Mesendoderm (in vitro differentiated cells): ENCODE measurements at regions not wholly inside any gene's neighbourhood (a gene's known extent, or its start where the extent isn't known, plus 50 kb on each side); places are given as distances from the start of the nearest gene placed in this dataset.

Experiments used
- DNase-seq: peaks from one replicate; pipeline ENCODE4 v3.0.0; 2013
- H2AK5ac ChIP-seq: 2 replicates; pipeline ENCODE4 v1.6.1; 2013; ENCODE audit warnings: low read length, inconsistent platforms
- H2BK120ac ChIP-seq: 2 replicates; pipeline ENCODE4 v1.6.1; 2013; ENCODE audit warnings: low read depth, mild to moderate bottlenecking, low read length, moderate library complexity, mixed read lengths
- H2BK15ac ChIP-seq: replicated peaks from 2 replicates; pipeline ENCODE4 v1.6.1; 2013; ENCODE audit warnings: low read depth, mild to moderate bottlenecking, moderate library complexity
- H2BK5ac ChIP-seq: 2 replicates; pipeline ENCODE4 v1.6.1; 2013; ENCODE audit warnings: low read length, inconsistent platforms
- H3K18ac ChIP-seq: 2 replicates; pipeline ENCODE4 v1.6.1; 2013; ENCODE audit warnings: mild to moderate bottlenecking, low read length, mixed read lengths
- H3K23ac ChIP-seq: one replicate; pipeline ENCODE4 v1.6.1; 2013; ENCODE audit warnings: low read length
- H3K27ac ChIP-seq: 2 replicates; pipeline ENCODE4 v1.5.1; 2013; ENCODE audit warnings: low read depth, mild to moderate bottlenecking, inconsistent platforms, low read length, moderate library complexity
- H3K27me3 ChIP-seq: 2 replicates; pipeline ENCODE4 v1.6.1; 2013; ENCODE audit warnings: low read length, control low read depth, mild to moderate bottlenecking, inconsistent platforms; ENCODE audit not compliant: insufficient read depth, poor library complexity
- H3K36me3 ChIP-seq: 2 replicates; pipeline ENCODE4 v1.6.1; 2013; ENCODE audit warnings: low read length, inconsistent platforms; ENCODE audit not compliant: control insufficient read depth, insufficient read depth
- H3K4ac ChIP-seq: one replicate; pipeline ENCODE4 v1.6.1; 2013; ENCODE audit warnings: low read depth, mild to moderate bottlenecking, low read length, moderate library complexity
- H3K4me1 ChIP-seq: 2 replicates; pipeline ENCODE4 v1.6.1; 2013; ENCODE audit warnings: low read depth, low read length, inconsistent platforms; ENCODE audit not compliant: control insufficient read depth
- H3K4me2 ChIP-seq: 2 replicates; pipeline ENCODE4 v1.6.1; 2013; ENCODE audit warnings: low read length
- H3K4me3 ChIP-seq: 2 replicates; pipeline ENCODE4 v1.5.1; 2013; ENCODE audit warnings: mild to moderate bottlenecking, low read length
- H3K56ac ChIP-seq: one replicate; pipeline ENCODE4 v1.6.1; 2013; ENCODE audit warnings: low read length
- H3K79me1 ChIP-seq: 2 replicates; pipeline ENCODE4 v1.6.1; 2013; ENCODE audit warnings: low read length, inconsistent platforms
- H3K79me2 ChIP-seq: 2 replicates; pipeline ENCODE4 v1.6.1; 2013; ENCODE audit warnings: mild to moderate bottlenecking, low read length; ENCODE audit not compliant: control insufficient read depth, insufficient read depth
- H3K9ac ChIP-seq: 2 replicates; pipeline ENCODE4 v1.6.1; 2013; ENCODE audit warnings: low read length, inconsistent platforms
- H4K5ac ChIP-seq: one replicate; pipeline ENCODE4 v1.6.1; 2013; ENCODE audit warnings: low read length
- H4K8ac ChIP-seq: one replicate; pipeline ENCODE4 v1.6.1; 2013; ENCODE audit warnings: low read depth, mild to moderate bottlenecking, control low read depth, low read length, moderate library complexity
- WGBS: extraction: QIAGEN DNeasy Blood & Tissue Kit; methylation state at CpG from one replicate; pipeline ENCODE4 v1.1.7; 2013; ENCODE audit warnings: low lambda C conversion rate, missing lambda C conversion rate; ENCODE audit not compliant: insufficient coverage; ENCODE audit errors: extremely low coverage; 5-methylcytosine and 5-hydroxymethylcytosine counted together

DNA sequence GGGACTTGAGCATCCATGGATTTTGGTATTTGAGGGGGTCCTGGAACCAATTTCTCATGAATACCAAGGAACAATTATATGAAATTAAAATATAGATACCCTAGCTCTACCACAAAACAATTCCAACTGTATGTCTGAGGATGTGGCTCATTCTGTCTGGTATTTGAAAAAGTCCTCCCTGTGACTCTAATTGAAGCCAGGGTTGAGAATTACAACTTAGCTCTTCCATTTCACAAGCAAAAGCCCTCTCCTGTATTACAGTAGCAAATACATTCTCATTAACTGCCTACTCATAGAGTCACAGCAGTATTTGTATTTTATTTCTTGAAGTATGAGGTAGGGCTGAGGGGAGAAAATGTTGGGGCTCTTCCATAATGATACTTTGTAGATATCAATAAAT lies 187.8 kb upstream of the OLFM3 start:
- Histone ChIP-seq H3K79me1 (no peaks in the 10 kb centered on the region), H3K23ac (no peak overlapping the region), H3K79me2 (no peaks in the 10 kb centered on the region), H3K4me3 (no peak overlapping the region), H3K56ac (no peak overlapping the region), H3K4me1 (no peaks in the 10 kb centered on the region), H3K4ac (no peak overlapping the region), H3K18ac (no peak overlapping the region), H2AK5ac (no peak overlapping the region), H2BK5ac (no peak overlapping the region), H3K9ac (no peak overlapping the region), H3K4me2 (no peak overlapping the region), H2BK15ac (no peak overlapping the region), H4K5ac (no peak overlapping the region), H2BK120ac (no peak overlapping the region), H4K8ac (no peak overlapping the region), H3K27ac (no peak overlapping the region), H3K36me3 (no peaks in the 10 kb centered on the region), H3K27me3 (no peaks in the 10 kb centered on the region)
- no peak for DNase-seq

DNA sequence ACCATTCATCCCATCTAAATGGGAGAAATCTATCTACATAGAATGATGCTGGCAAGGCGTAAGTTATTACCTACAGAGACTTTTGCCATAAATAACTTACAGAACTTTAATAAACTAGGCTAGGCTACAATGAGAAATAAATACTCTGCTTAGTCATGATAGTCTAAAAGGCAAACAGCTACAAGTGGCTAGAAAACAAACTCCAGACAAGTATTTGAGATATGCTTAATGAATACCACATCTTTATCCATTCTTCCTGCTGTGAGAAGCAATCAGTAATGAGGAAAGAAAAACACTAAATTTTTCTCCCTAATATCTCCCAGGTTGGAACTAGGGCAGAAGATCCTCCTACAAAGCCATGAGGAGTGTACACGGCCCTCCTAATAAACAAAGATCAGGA lies 187.0 kb upstream of the OLFM3 start:
- Histone ChIP-seq H3K27ac (no peak overlapping the region), H3K23ac (no peak overlapping the region), H3K4ac (no peak overlapping the region), H3K36me3 (no peaks in the 10 kb centered on the region), H3K4me1 (no peaks in the 10 kb centered on the region), H3K56ac (no peak overlapping the region), H2BK120ac (no peak overlapping the region), H3K9ac (no peak overlapping the region), H3K4me2 (no peak overlapping the region), H4K8ac (no peak overlapping the region), H4K5ac (no peak overlapping the region), H3K27me3 (no peaks in the 10 kb centered on the region), H2BK15ac (no peak overlapping the region), H3K79me1 (no peaks in the 10 kb centered on the region), H3K18ac (no peak overlapping the region), H2AK5ac (no peak overlapping the region), H3K79me2 (no peaks in the 10 kb centered on the region), H3K4me3 (no peak overlapping the region), H2BK5ac (no peak overlapping the region)
- no CpG with 5 or more reads among the region's 2 CpGs for WGBS
- DNase-seq: no peak

DNA sequence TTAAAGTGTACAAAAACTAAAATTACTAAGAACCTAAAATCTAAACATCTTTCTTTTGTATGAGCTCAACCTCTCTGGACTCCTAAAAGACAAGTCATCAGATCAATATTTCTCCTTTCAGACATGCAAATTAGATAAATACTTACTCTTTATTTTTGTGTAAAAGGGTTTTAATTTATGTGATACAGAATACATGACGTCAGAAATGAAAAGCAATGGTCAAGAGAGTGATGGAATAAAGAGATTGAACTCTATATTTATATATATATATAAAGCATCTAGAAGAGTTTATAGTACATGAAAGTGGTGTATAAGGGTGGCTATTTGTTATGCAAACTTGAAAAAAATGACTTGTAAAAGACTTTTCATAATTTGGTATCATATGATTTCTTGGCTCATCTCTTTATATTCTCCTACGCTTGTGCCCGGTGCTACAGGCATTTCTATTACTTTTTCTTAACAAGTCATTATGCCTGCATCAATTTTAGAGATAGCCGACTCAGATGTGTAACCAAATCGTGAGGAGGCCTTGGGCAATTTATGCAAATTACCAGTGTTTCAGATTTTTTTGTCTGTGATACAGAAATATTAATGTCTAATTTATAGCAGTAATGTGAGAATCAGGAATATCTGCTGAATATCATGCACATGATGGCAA lies 186.0 kb upstream of the OLFM3 start:
- H4K5ac ChIP-seq: no peak overlapping the region
- H3K9ac ChIP-seq: no peak overlapping the region
- H3K4me3 ChIP-seq: no peak overlapping the region
- H3K27me3 ChIP-seq: no peaks in the 10 kb centered on the region
- H3K4me1 ChIP-seq: no peaks in the 10 kb centered on the region
- H3K27ac ChIP-seq: no peak overlapping the region
- no peak for DNase-seq
- 100% methylated on average over 1 of the region's 5 CpGs for WGBS
- no peak overlapping the region for H2BK120ac ChIP-seq
- no peak overlapping the region for H3K18ac ChIP-seq
- no peaks in the 10 kb centered on the region for H3K79me1 ChIP-seq
- no peak overlapping the region for H2BK15ac ChIP-seq
- no peak overlapping the region for H4K8ac ChIP-seq
- H3K56ac ChIP-seq: no peak overlapping the region
- H3K4me2 ChIP-seq: no peak overlapping the region
- H2BK5ac ChIP-seq: no peak overlapping the region
- no peak overlapping the region for H3K23ac ChIP-seq
- H2AK5ac ChIP-seq: no peak overlapping the region
- no peaks in the 10 kb centered on the region for H3K79me2 ChIP-seq
- H3K4ac ChIP-seq: no peak overlapping the region
- no peaks in the 10 kb centered on the region for H3K36me3 ChIP-seq

DNA sequence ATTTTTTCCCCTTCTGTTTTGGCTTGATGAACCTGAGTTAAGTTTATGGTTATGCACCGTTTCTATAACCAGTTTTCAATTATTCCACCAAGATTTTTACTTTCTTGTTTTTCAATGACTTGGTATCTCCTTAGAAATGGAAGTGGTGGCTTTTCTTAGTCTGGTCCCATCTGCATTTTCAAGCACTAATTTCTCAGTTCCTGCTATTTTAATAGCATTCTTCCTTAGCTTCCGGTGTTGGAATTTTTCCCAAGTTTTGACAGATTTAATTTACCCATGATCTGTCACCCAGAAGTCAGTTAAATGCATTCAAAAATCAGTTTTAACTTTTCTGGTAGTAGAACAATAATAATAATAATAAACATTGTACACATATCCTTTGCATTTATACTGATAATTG lies 184.6 kb upstream of the OLFM3 start:
- no peaks in the 10 kb centered on the region for H3K79me1 ChIP-seq
- no peak overlapping the region for H4K8ac ChIP-seq
- no peak overlapping the region for H2BK15ac ChIP-seq
- no peak overlapping the region for H3K4ac ChIP-seq
- H2BK120ac ChIP-seq: no peak overlapping the region
- no CpG with 5 or more reads among the region's 2 CpGs for WGBS
- H3K27me3 ChIP-seq: no peaks in the 10 kb centered on the region
- H2AK5ac ChIP-seq: no peak overlapping the region
- DNase-seq: no peak
- H3K56ac ChIP-seq: no peak overlapping the region
- H2BK5ac ChIP-seq: no peak overlapping the region
- H3K79me2 ChIP-seq: no peaks in the 10 kb centered on the region
- H3K4me1 ChIP-seq: no peaks in the 10 kb centered on the region
- H3K4me3 ChIP-seq: no peak overlapping the region
- H3K18ac ChIP-seq: no peak overlapping the region
- no peak overlapping the region for H3K23ac ChIP-seq
- no peak overlapping the region for H3K9ac ChIP-seq
- H3K4me2 ChIP-seq: no peak overlapping the region
- H4K5ac ChIP-seq: no peak overlapping the region
- H3K27ac ChIP-seq: no peak overlapping the region
- H3K36me3 ChIP-seq: no peaks in the 10 kb centered on the region

DNA sequence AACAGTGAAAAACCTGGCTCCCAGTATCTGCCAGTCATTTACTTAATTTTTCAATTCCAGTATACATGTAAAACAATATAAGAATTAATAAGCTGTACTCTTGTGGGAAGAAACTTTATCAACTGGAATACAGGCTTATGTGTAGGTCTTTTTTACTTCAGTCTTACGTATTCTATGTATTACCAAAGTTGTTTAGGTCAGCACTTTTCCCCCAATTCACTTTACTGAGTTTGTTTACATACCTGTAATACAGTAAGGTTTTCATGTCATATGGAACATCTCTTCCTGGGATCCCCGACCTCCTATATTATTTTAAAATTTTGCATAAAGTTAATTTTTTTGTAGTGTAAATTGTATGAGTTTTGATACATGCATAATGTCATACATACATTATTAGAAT lies 181.8 kb upstream of the OLFM3 start:
- Histone ChIP-seq H3K79me1 (no peaks in the 10 kb centered on the region), H3K4me2 (no peak overlapping the region), H3K18ac (no peak overlapping the region), H2BK5ac (no peak overlapping the region), H3K4me3 (no peak overlapping the region), H3K4ac (no peak overlapping the region), H2BK120ac (no peak overlapping the region), H4K8ac (no peak overlapping the region), H4K5ac (no peak overlapping the region), H3K27ac (no peak overlapping the region), H3K9ac (no peak overlapping the region), H3K56ac (no peak overlapping the region), H3K27me3 (no peaks in the 10 kb centered on the region), H2AK5ac (no peak overlapping the region), H2BK15ac (no peak overlapping the region), H3K79me2 (no peaks in the 10 kb centered on the region), H3K4me1 (no peaks in the 10 kb centered on the region), H3K23ac (no peak overlapping the region), H3K36me3 (no peaks in the 10 kb centered on the region)
- DNase-seq: no peak
- WGBS: no CpG with 5 or more reads among the region's 2 CpGs

DNA sequence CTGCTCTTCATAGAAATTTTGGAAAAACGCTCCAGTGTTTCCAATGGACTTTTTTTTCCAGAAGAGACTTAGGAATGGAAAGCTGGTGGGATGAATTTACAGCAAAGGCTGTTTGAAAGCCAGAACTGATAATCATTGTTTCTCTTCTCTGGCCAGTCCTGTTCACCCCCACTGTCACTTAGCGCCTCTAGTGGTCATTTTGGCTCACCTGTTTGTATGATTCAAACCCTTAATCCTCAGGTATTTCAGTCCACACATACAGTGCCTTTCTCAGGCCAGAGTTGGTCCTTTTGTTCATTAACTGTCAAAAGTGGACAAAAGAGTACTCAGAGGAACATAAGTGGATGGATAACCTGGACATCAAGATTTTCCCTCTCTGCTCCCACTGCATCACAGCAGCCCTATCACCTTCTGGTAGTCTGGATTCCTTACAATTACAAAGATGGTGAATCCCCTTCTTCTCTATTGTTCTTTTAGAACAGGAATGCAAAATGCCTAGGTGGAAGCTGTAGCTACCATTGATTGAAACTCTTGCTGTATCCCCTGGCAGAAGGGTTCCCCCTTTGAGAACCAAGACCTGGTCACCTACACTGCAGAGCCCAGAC lies 177.6 kb upstream of the OLFM3 start:
- peak; percentile 63 for DNase-seq
- no peaks in the 10 kb centered on the region for H3K79me2 ChIP-seq

More for the DNA sequence above, 177.6 kb upstream of the OLFM3 start:
- H4K8ac ChIP-seq: no peak overlapping the region
- no peak overlapping the region for H2BK15ac ChIP-seq
- H3K27me3 ChIP-seq: no peaks in the 10 kb centered on the region
- no peak overlapping the region for H4K5ac ChIP-seq
- H3K56ac ChIP-seq: no peak overlapping the region
- no peak overlapping the region for H3K23ac ChIP-seq
- no peak overlapping the region for H3K18ac ChIP-seq
- H3K4me2 ChIP-seq: no peak overlapping the region
- no peaks in the 10 kb centered on the region for H3K36me3 ChIP-seq
- no peaks in the 10 kb centered on the region for H3K4me1 ChIP-seq
- no peak overlapping the region for H3K4me3 ChIP-seq
- no peaks in the 10 kb centered on the region for H3K79me1 ChIP-seq
- no peak overlapping the region for H3K4ac ChIP-seq
- no peak overlapping the region for H2BK5ac ChIP-seq
- no peak overlapping the region for H2BK120ac ChIP-seq
- no peak overlapping the region for H2AK5ac ChIP-seq
- H3K27ac ChIP-seq: no peak overlapping the region
- H3K9ac ChIP-seq: no peak overlapping the region
- no CpG with 5 or more reads among the region's 2 CpGs for WGBS
